HPDE6-E6E7 (cell line): ENCODE measurements at regions not wholly inside any gene's neighbourhood (a gene's known extent, or its start where the extent isn't known, plus 50 kb on each side); places are given as distances from the start of the nearest gene placed in this dataset.

Experiments
- DNase-seq: peaks from one replicate; pipeline ENCODE4 v3.0.0; 2011; ENCODE audit warnings: missing footprints; ENCODE audit errors: extremely low spot score

DNA sequence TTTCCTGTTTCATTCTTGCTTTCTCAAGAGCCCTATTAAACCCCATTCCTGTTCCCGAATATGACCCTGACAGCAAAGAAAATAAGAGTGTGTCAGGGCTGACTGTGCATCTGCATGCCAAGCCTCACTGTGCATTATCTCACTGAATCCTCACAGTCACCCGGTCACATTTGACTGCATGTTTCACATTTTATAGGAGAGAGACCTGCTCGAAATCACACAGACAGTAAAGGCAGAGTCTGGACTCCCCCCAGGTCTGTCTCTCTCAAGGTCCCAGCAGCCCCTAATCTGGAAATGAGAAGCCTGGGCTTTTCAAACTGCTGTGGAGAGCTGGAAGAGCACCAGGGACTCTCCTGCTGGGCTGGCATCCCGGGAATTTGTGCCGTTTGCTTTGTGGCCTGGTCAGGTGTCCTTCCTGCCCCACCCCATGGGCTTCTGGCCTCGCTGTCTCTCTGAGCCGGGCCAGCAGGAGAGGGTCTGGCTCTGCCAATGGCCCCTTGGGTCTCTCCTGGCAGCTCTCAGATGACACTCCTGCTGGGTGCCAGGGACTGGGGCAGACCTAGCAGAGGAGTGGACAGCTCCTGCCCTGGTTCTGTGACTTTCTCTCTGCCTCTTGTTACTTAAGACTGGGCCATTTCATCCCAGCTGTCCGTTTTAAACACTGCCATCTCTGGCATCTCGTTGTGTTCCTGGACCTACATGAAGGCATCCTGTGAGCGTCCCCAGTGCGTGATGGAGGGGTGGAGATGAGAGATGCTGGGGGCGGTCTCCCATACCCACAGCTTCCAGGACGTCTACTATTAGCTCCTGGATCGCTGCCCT lies 173.6 kb downstream of the ARHGAP12 start:
- no peak for DNase-seq

DNA sequence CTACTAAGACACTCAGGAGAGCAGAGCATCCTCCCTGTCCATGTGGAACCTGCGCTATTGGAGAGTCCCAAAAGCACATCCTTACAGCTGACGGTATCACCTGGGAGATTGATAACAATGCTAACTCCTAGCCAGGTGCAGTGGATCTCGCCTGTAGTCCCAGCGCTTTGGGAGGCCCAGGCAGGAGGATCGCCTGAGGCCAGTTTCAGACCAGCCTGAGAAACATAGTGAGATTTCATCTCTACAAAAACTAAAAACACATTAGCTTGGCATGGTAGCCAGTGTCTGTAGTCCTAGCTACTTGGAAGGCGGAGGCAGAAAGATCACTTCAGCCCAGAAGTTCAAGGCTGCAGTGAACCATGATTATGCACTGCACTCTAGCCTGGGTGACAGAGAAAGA lies 174.9 kb downstream of the ARHGAP12 start:
- DNase-seq: no peak

DNA sequence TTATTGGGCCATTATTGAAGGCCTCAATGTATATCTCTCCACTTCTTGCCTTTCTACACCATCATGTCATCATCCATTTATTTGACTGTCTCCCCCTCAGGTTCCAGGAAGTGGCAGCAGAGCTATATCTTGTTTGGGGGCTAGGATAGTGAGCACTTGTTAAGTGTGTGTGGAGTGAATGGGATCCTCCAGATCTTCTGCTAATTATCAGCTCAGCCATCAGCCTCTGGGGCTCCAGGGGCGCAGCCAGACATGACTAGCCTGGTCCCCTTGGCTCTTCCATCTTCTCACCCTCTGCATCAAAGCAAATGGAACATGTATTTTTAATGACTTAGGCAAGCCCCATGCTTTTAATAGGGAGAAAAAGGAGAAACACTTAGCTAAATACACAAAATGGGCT lies 176.5 kb downstream of the ARHGAP12 start:
- no peak for DNase-seq

DNA sequence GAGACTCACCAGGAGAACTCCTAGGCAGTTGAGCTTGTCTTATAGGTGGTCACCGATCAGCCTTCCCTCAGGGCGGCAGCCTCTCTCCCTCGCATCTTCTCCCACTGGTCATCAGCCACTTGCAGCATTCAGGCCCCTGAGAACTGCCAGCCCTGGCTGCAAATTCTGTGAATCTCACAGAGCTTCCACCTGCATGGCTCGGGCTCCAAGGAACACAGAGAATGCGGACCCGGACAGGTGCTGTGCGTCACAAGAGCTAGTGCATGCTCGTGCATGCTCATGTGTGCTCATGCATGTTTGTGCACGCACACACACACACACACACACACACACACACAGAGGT lies 176.9 kb downstream of the ARHGAP12 start:
- DNase-seq: no peak

DNA sequence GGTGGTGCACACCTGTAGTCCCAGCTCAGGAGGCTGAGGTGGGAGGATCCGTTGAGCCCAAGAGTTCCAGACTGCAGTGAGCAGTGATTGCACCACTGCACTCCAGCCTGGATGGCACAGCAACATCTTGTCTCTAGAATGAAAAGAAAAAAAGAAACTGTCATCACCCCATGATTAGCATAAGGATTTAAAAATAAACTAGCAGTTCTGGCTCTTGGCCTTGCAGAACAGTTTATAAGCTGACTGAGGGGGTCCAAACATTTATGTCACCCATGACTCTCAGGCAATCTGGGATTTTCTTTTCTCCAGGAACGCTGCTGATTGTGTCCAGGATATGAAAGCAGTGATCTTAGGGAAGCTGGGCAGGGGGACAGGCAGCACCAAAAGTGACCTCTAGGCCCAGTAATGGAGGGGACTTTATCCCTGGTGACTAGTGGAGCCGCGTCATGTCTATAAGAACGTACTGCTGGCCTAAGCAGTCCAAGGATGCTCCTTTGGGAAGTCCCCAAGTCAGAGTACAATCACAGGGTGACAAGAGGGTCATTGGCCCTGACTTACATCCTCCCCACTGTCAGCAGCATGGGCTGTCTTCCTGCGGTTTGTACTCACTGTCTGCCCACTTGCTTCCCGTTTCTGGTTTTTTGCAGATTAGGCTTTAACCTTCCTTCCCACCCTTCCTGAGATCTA lies 177.4 kb downstream of the ARHGAP12 start:
- no peak for DNase-seq

DNA sequence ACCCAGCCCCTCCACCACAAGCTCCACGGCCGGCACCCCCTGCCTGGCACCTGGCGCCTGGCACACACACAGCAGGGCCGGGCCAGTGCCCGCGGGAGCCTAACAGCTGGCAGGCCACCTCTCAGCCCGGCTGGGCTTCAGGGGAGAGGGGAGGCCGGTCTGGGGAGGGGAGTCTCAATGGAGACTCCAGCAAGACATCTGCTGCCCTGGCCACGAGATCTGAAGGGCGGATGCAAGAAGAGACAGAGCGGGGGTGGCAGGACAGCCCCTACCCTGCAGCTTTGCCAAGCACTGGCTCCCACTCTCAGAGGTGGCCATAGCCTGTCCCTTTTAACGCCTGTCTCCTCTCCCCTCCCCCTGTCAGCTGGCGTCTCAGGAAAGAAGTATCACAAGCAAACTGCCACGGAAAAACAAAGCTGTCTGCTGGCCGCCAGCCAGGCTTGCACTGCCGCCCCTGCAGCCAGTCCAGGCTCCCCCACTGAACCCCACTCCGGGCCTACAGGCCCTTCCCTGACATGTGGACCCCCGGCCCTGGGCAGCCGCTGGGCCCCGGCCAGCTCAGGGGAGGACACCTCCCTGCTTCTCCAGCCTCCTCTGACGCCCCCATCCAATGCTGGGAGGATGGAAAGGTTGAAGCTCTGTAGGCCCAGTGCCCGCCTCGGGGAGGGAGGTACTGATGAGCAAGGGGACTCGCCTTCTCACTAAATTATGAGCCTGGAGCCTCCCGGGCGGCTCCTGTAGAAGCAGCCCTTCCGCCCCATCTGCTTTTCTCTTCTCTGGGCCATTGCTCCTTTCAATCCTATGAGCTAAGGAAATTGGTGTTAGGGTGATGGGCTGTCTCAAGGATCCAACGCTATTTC lies 178.4 kb downstream of the ARHGAP12 start:
- no peak for DNase-seq

DNA sequence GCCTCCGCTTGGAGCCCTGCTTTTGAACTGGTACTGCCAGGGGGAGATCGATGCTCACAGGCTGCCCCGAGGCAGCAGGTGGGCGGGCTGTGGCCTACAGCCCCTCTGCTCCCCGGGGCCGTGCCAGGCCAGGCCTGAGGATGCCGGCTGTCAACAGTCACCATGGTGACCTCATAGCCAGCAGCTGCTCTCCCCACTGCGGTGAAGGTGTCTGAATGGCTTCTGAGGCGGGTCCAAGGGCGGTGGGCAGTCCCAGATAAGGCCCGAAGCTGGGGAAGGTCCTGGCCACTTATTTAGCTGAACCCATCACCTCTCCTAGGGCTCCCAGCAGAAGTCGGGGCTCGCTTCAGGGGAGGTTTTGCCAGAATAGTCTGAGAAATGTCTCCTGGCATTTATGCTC lies 179.3 kb downstream of the ARHGAP12 start:
- no peak for DNase-seq

DNA sequence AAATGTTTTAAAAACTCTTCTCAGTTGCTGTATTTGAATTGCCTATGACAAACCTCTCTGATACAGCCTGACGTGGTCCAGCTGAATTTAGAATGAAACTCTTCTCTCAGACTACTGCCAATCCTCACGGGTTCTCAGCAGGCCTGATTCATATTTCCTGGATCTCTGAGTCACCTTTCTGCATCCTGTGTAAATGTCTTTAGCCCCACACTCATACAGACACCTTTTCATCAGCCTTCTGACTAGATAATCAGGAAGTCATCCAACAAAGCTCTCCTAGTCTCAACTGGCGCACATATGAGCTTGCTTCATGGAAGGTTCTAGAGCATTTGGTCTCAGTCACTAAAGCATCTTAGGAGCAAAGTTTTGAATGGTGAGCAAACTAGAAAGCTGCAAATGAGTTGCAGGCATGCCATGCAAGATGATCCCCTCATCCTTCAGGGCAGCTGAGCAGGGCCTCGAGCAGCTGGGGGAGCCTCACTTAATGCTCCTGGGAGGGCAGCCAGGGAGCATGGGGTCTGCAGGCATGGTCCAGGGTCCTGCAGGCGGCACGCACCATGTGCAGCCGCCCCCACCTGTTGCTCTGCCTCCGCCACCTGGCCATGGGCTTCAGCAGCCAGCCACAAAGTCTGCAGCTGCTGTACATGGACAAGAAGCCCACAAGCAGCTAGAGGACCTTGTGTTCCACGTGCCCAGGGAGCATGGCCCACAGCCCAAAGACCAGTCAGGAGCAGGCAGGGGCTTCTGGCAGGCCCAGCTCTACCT lies 182.8 kb downstream of the ARHGAP12 start:
- DNase-seq: peak; percentile 60

DNA sequence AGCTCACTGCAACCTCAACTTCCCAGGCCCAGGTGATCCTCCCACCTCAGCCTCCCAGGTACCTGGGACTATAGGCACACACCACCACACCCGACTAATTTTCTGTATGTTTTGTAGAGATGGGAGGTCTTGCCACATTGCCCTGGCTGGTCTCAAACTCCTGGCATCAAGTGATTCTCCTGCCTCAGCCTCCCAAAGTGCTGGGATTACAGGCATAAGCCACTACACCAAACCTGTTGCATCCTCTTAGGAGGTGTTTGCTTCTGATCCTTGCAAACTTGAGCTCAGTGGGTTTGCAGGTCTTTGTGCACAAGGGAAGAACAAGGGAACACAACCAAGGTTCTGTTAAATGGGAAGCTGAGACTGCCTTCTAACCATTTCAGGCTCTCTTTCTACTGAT lies 184.6 kb downstream of the ARHGAP12 start:
- no peak for DNase-seq

DNA sequence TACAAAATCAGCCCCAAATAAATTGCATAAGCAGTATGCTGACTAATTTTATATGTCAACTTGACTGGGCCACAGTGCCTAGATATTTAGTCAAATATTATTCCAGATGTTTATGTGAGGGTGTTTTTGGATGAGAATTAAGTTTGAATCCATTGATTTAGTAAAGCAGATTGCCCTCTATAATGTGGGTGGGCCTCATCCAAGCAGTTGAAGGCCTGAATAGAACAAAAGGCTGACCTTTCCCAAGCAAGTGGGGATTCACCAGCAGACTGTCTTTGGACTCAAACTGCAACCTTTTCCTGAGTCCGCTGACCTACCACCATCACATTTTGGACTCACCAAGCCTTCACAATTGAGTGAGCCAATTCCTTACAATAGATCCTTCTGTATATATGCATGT lies 186.4 kb downstream of the ARHGAP12 start:
- DNase-seq: no peak

DNA sequence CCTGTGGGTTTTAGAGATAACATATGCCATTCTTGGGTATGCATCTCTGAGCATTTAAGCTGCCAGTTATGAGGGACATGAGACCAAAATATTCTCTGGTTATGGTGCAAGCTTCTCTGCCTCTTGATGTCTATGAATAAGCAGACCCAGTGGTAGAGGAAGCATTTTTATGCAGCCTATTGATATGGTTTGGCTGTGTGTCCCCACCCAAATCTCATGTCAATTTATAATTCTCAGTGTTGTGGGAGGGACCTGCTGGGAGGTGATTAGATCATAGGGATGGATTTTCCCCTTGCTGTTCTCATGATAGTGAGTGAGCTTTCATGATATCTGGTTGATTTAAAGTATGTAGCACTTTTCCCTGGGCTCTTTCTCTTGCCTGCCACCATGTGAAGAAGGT lies 187.2 kb downstream of the ARHGAP12 start:
- DNase-seq: no peak

DNA sequence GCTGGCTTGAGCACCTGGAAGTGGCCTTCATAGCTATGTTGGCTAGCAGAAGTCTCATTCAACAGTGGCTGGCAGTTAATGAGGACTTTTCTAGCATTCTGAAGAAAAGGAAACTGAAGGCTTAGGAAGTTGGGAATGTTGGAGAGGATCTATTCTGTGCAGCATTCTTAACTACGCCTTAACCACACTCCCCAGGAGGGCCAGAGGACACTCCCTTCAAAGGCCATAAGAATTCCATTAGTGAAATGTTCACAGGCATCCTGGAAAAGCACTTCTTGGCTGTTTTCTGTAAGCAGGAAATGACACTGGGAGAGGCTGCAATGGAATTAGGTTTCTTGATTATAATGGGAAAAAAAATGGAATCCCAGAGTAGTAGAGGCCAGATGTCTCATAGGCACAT lies 188.9 kb downstream of the ARHGAP12 start:
- DNase-seq: no peak

DNA sequence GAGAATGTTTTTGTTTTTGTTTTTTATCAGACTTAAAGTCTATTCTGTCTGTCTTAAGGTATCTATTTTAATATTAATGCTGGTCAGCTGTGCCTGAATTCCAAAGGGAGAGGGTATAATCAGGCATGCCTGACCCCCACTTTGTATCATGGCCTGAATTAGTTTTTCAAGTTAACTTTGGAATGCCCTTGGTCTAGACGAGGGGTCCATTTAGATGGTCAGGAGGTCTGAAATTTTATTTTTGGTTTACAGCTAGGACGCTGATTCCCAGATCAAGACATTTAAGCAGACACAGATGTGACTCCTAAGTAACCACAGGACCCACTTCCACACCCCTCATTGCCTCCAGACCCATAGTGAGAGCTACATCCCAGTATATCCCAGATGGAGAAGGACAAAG lies 189.5 kb downstream of the ARHGAP12 start:
- DNase-seq: no peak

DNA sequence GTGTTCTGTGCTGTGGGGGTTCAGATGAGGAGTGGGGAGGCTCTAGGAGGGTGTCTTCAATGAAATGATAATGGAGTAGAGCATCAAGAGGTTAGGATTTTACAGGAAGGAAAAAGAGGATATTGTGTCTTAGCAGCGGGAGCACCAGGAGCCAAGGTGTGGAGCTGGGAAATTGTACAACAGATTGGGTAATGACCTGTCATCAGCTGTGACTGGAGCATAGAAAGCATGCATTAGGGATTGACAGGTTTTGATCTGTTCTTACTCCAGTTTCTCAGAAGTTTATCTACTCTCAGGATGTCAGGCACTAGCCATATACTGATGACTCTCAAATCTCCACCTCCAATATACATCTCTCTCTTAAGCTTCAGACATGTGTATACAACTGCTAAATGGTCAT lies 196.9 kb downstream of the ARHGAP12 start:
- DNase-seq: no peak

DNA sequence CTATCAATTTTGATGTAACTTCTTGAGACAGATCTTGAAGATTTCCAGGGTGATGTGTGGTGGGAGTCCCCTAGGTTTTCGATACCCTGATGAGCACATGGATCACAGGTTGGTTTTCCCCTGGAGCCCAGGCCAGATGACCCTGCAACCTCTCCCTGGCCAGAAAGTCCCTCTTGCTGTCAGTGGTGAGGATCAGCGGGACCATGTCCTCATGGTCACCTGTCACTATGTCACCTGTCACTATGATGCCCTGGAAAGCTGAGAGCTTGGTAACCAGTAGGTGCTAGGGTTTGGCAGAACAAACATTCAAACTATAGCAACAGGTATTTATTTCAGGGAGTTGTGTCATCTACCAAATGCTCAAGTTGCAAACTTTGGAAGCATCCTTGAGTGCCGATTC lies 197.9 kb downstream of the ARHGAP12 start:
- no peak for DNase-seq

DNA sequence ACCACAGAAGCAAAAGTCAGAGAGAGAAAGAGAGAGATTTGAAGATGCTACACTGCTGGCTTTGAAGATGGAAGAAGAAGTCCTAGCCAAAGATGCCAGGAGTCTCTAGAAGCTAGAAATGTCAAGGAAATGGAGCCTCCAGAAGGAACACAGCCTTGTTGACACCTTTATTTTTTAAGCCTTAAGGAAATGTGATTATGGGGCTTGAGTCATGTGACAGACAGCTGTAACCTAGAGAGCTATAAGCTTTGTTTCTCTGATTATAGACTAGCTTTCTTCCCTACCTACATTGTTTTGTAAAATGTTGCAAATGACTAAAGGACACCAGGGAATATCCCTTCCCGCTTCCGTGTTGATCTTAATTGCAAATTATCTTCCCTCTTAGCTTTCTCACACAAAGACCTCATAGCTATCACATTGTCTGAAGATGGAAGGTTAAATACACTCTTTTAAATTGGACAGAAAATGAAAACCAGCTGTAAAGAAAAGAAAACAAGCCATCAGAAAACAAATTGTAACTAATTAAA lies 199.9 kb downstream of the ARHGAP12 start:
- DNase-seq: no peak

DNA sequence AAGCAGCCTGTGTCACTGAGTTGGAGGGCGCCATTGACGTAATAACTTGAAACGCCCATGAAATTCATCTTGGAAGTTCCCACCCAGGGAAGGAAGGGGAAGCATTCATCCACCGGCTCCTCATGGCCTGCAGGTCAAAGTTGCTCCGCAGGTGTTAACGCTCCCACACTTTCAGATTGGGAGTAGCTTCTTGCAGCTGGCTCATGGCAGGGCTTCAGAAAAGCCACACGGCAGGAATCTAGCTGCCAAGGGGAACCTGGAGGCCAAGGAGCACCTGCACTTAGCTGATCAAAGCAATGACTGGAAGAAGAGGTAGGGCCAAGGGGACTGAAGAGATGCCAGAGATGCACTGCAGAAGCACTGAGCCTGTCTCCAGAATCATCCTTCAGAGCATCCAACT lies 203.2 kb downstream of the ARHGAP12 start:
- no peak for DNase-seq

DNA sequence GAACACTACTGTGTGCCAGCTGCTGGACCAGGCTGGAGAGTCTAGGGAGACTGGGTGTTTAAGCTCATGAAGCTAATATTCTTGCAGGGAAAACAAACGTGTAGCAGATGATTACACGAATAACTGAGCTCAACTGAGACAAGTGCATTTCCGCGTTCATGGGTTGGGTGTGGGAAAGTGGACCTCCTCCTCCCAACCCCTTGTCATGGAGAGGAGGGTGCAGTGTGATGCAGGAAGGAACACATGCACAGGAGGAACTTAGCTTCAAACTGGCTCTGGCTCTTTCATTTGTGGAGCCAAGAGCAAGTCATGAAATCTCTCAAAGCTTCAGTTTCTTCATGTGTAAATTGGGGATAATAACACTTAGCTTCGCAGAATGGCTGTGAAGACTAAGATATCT lies 204.3 kb downstream of the ARHGAP12 start:
- DNase-seq: no peak

DNA sequence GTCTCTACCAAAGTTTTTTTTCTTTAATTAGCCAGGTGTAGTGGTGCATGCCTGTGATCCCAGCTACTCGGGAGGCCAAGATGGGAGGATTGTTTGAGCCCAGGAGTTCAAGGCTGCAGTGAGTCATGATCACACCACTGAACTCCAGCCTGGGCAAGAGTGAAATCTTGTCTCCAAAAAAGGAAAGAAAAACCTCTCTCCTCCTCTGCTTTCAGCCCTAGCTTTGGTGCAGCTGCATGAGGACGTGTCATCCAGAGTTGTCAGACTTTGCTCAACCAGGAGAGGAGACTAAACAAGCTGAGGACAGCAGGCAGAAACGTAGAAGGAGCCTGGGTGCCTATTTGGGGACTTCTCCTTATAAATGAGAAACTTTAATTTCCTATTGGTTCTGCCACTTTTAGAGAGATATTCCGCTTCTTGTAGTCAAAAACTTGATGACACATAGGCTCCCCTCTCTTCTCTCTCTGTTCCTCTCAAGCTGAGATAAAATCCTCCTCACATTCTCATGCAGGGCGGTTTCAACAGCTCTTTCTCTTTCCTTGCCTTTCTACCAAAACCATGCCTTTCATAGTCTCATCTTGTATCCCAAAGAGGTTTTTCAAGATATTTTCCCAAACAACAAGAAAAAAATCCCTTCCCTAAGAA lies 205.4 kb downstream of the ARHGAP12 start:
- no peak for DNase-seq

DNA sequence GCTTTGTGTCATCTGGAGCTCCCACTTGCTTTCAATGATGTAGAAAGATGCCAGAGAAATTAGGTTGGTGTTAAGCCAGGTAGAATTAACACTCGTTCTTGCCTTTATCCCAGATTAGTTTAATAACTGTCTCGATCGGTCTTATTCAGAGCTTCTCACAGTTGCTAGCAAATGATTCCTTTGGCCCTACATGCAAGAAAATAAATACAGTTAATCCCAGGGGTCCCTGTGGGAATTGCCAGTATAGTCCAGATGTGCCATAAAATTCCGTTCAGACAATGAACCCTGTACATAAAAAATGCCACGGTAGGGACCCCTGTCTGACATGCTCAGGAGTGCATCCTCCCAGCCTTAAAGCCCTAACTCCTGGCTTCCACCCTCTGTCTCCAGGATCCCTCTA lies 207.5 kb downstream of the ARHGAP12 start:
- no peak for DNase-seq

DNA sequence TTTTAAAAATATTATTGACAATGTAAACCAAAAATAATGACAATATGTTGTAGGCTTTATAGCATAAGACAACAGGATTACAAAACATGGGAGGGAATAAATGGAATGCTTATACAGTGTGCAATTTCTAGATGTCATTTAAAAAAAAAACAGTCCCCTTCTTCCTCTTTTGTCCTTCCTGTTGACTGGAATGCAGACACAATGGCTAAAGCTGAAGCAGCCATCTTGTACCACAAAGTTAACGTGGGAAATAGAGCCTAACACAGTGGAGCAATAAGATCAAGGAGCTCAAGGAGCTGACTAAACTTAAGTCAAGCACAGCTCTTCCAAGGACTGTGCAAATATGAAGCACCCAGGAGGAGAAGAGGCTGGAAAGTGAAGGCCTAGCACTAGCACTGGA lies 208.1 kb downstream of the ARHGAP12 start:
- DNase-seq: no peak
